CD4-positive, alpha-beta T cell (primary cell): ENCODE measurements at regions not wholly inside any gene's neighbourhood (a gene's known extent, or its start where the extent isn't known, plus 50 kb on each side); places are given as distances from the start of the nearest gene placed in this dataset.

ENCODE experiments used
- ATAC-seq: fragments of 200-7000 bp; cut with Tn5 transposase; one replicate; pipeline ENCODE4 v1.10.0; 2022; ENCODE audit warnings: mild to moderate bottlenecking; ENCODE audit not compliant: poor library complexity
- CTCF ChIA-PET: fragments of 350-600 bp; sonication (Branson Sonifier 250); formaldehyde crosslinking; loops from one replicate; lab custom pipeline; 2021; ENCODE audit warnings: antibody characterized with exemption, inconsistent platforms; lab: Charles Lee
- POLR2A ChIA-PET: fragments of 350-600 bp; sonication (Branson Sonifier 250); formaldehyde crosslinking; loops from one replicate; lab custom pipeline; 2021; ENCODE audit warnings: antibody characterized with exemption, inconsistent platforms; lab: Charles Lee
- DNase-seq, 14 experiments: peaks; one replicate each; pipeline ENCODE4 v3.0.0-alpha.2; 2013 to 2020; ENCODE audit warnings: mixed read lengths in 2 of 14
- H3K27ac ChIP-seq, 2 donors: one replicate each; pipeline versions ENCODE4 v1.5.1 to v1.7.0; 2013; ENCODE audit warnings: low read length in 2 of 2, low read depth in 1 of 2, mild to moderate bottlenecking in 1 of 2
- H3K27me3 ChIP-seq, 2 experiments: 1 replicate in 1 of 2; 2 replicates in 1 of 2; pipeline versions ENCODE4 v1.6.1 to v1.7.0; 2013; ENCODE audit warnings: low read length in 2 of 2, control low read depth in 1 of 2, mild to moderate bottlenecking in 1 of 2, moderate library complexity in 1 of 2; ENCODE audit not compliant: insufficient read depth in 2 of 2, control insufficient read depth in 1 of 2
- H3K36me3 ChIP-seq: one replicate; pipeline ENCODE4 v1.6.1; 2013; ENCODE audit warnings: low read length, control low read depth; ENCODE audit not compliant: insufficient read depth
- H3K4me1 ChIP-seq: one replicate; pipeline ENCODE4 v1.6.1; 2013; ENCODE audit warnings: low read length, control low read depth; ENCODE audit not compliant: insufficient read depth
- H3K4me3 ChIP-seq: one replicate; pipeline ENCODE4 v1.5.1; 2013; ENCODE audit warnings: mild to moderate bottlenecking, low read length, moderate library complexity
- H3K9me3 ChIP-seq, 2 experiments: 1 replicate in 1 of 2; 2 replicates in 1 of 2; pipeline versions ENCODE4 v1.6.1 to v1.7.0; 2013; ENCODE audit warnings: low read length in 2 of 2, mild to moderate bottlenecking in 2 of 2, control low read depth in 1 of 2, moderate library complexity in 1 of 2; ENCODE audit not compliant: control insufficient read depth in 1 of 2, insufficient read depth in 1 of 2
- H3K27ac Mint-ChIP-seq: one replicate; pipeline ENCODE4 v1.8.0; 2020; ENCODE audit warnings: mixed read lengths
- H3K27me3 Mint-ChIP-seq: one replicate; pipeline ENCODE4 v1.8.0; 2021; ENCODE audit warnings: mixed read lengths
- H3K36me3 Mint-ChIP-seq: one replicate; pipeline ENCODE4 v1.8.0; 2021; ENCODE audit warnings: low read depth, mixed read lengths
- H3K4me1 Mint-ChIP-seq: one replicate; pipeline ENCODE4 v1.8.0; 2021; ENCODE audit warnings: low read depth, mixed read lengths
- H3K4me3 Mint-ChIP-seq: one replicate; pipeline ENCODE4 v1.8.0; 2020; ENCODE audit warnings: mild to moderate bottlenecking, mixed read lengths
- H3K9me3 Mint-ChIP-seq: one replicate; pipeline ENCODE4 v1.8.0; 2020; ENCODE audit warnings: mixed read lengths
- intact Hi-C, 2 experiments: fragments of 100-400 bp; cut with DNase I in 1 of 2; cut with micrococcal nuclease in 1 of 2; formaldehyde crosslinking; loops; one replicate each; pipeline versions ENCODE4 v1.15.1 to v1.9.0; 2023 to 2025; cut with DNase I, micrococcal nuclease
- TF ChIP-seq, protein P1 (sequence below): fragments of 200-600 bp; IDR thresholded peaks from one replicate; pipeline ENCODE4 v1.8.0; 2022; ENCODE audit warnings: antibody characterized with exemption, mild to moderate bottlenecking

DNA sequence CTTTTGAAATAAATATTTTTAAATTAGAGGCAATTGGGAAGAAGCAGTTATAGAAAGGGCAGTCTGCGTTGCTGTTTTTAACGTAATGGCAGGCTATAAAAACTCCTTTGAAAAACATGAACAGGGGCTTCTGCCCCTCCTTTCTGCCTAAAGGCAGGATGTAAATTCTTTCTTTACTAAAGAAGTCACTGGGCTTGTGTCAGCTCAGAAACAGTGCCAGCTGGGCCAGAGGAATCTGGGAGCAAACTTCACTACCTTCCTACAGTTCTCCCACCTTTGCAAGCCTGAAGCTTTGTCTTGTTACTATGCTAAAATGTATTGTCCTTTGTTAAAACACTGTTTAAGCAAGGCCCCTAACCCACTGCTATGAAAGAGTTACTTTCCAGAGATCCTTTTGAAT lies 1664.8 kb downstream of the RPA4 start:
- H3K4me1 Mint-ChIP-seq, result no peaks in the 10 kb centered on the region
- H3K27ac Mint-ChIP-seq, result no peak overlapping the region

DNA sequence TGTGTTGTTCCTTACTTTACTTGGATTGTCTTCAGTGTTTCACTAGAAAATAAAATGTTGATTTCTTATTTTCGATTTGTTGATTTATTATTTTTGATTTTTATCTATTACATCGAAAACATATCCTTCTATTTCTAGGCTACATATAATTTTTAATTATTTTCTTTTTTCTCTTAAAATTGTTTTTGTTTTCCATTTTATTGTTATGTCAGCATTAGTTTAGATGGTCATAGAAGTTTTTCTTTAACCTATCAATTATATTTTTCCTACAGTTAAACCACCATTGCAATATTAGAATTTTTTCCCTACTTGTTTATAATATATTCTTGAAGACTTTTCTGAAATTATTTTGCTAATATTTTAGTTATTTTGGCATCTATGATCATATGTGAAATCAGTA lies 1685.1 kb downstream of the RPA4 start:
- no peak for ATAC-seq
- no peaks in the 10 kb centered on the region for H3K4me1 Mint-ChIP-seq

More for the DNA sequence above, 1664.8 kb downstream of the RPA4 start:
- ATAC-seq, result no peak
- Mint-ChIP-seq H3K9me3 (no peaks in the 10 kb centered on the region), H3K36me3 (no peaks in the 10 kb centered on the region), H3K4me3 (no peak overlapping the region), H3K27me3 (no peaks in the 10 kb centered on the region)
- ChIA-PET POLR2A (no interaction called here), CTCF (no interaction called here)
- no peak for DNase-seq
- intact Hi-C loops, result no loop called here
- no peaks in the 10 kb centered on the region for H3K27me3 ChIP-seq
- H3K9me3 ChIP-seq, result no peaks in the 10 kb centered on the region
- no peak overlapping the region for H3K4me3 ChIP-seq
- H3K36me3 ChIP-seq, result no peaks in the 10 kb centered on the region
- H3K27ac ChIP-seq, result no peak overlapping the region
- no peaks in the 10 kb centered on the region for H3K4me1 ChIP-seq
- TF ChIP-seq, protein P1, sequence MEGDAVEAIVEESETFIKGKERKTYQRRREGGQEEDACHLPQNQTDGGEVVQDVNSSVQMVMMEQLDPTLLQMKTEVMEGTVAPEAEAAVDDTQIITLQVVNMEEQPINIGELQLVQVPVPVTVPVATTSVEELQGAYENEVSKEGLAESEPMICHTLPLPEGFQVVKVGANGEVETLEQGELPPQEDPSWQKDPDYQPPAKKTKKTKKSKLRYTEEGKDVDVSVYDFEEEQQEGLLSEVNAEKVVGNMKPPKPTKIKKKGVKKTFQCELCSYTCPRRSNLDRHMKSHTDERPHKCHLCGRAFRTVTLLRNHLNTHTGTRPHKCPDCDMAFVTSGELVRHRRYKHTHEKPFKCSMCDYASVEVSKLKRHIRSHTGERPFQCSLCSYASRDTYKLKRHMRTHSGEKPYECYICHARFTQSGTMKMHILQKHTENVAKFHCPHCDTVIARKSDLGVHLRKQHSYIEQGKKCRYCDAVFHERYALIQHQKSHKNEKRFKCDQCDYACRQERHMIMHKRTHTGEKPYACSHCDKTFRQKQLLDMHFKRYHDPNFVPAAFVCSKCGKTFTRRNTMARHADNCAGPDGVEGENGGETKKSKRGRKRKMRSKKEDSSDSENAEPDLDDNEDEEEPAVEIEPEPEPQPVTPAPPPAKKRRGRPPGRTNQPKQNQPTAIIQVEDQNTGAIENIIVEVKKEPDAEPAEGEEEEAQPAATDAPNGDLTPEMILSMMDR, result no peak

DNA sequence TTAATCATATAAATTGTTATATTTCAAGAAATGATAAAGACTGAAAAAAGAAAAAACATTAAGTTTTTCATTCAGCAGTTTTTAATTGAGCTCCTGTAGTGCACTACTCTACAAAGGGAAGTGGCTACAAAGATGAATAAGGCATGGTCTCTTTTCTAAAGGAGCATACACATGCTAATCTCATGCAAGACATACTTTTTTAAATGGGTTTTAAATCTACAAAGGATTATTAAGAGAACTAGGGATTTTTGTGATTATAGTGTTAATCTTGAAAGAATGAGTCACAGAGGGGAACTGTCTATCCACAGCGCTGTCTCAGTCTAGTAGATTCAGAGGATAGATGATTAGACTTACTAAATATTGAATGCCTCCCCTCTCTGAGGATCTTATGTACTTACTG lies 1722.2 kb downstream of the RPA4 start:
- Mint-ChIP-seq H3K4me3 (no peak overlapping the region), H3K36me3 (no peaks in the 10 kb centered on the region), H3K4me1 (no peaks in the 10 kb centered on the region), H3K9me3 (no peaks in the 10 kb centered on the region), H3K27ac (no peak overlapping the region), H3K27me3 (no peaks in the 10 kb centered on the region)
- H3K9me3 ChIP-seq, result no peaks in the 10 kb centered on the region
- TF ChIP-seq, protein P1, result no peak
- DNase-seq (no peak), ATAC-seq (no peak)
- no peaks in the 10 kb centered on the region for H3K27me3 ChIP-seq
- intact Hi-C loops, result no loop called here
- ChIA-PET POLR2A (no interaction called here), CTCF (no interaction called here)
- H3K4me3 ChIP-seq, result no peak overlapping the region
- no peaks in the 10 kb centered on the region for H3K4me1 ChIP-seq
- no peak overlapping the region for H3K27ac ChIP-seq
- H3K36me3 ChIP-seq, result no peaks in the 10 kb centered on the region

More for the DNA sequence above, 1685.1 kb downstream of the RPA4 start:
- intact Hi-C loops, result no loop called here
- no peaks in the 10 kb centered on the region for H3K27me3 Mint-ChIP-seq
- TF ChIP-seq, protein P1, result no peak
- Histone ChIP-seq H3K27ac (no peak overlapping the region), H3K9me3 (no peaks in the 10 kb centered on the region), H3K4me3 (no peak overlapping the region), H3K36me3 (no peaks in the 10 kb centered on the region), H3K4me1 (no peaks in the 10 kb centered on the region), H3K27me3 (no peaks in the 10 kb centered on the region)
- H3K36me3 Mint-ChIP-seq, result no peaks in the 10 kb centered on the region
- no peak for DNase-seq
- POLR2A ChIA-PET, result no interaction called here
- no peak overlapping the region for H3K27ac Mint-ChIP-seq
- H3K9me3 Mint-ChIP-seq, result no peaks in the 10 kb centered on the region
- no peak overlapping the region for H3K4me3 Mint-ChIP-seq
- CTCF ChIA-PET, result no interaction called here
